ENCODE measurements at regions not wholly inside any gene's neighbourhood (a gene's known extent, or its start where the extent isn't known, plus 50 kb on each side); places are given as distances from the start of the nearest gene placed in this dataset.

DNA sequence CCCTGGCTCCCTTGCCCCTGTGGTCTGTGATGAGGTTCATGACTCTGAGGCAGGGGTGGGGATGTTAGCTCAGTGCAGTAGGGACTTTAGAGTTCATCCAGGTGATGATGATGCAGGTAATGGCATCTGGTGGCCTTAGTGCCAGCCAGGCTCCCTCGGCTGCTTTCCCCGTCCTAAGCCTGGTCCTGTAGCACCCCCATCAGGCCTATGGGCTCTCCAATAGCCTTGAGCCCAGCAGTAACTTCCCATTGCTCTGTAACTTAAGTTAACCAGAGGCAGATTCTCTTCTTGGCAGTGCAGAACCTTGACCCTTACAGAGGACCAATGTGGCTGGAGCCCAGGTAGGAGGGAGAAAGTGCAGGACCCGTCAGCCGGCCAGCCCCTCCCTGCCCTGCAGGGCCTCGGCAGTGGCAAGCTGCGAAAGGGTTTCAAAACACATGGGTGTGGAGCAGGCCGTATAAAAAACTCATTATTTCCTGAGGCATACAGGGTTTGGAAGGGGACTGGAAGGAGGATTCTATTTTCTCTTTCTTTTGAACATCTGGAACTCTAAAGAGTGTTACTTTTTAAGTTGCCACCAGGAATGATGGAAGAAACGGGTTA lies 406.9 kb downstream of the CDH26 start:
- H3K36me3 ChIP-seq = no peaks in the 10 kb centered on the region
- H3K27me3 ChIP-seq = no peaks in the 10 kb centered on the region
- intact Hi-C loops (cut with DNase I) = no loop called here
- no peak for DNase-seq
- no peaks in the 10 kb centered on the region for H3K9me3 ChIP-seq
- TF ChIP-seq, protein P1, sequence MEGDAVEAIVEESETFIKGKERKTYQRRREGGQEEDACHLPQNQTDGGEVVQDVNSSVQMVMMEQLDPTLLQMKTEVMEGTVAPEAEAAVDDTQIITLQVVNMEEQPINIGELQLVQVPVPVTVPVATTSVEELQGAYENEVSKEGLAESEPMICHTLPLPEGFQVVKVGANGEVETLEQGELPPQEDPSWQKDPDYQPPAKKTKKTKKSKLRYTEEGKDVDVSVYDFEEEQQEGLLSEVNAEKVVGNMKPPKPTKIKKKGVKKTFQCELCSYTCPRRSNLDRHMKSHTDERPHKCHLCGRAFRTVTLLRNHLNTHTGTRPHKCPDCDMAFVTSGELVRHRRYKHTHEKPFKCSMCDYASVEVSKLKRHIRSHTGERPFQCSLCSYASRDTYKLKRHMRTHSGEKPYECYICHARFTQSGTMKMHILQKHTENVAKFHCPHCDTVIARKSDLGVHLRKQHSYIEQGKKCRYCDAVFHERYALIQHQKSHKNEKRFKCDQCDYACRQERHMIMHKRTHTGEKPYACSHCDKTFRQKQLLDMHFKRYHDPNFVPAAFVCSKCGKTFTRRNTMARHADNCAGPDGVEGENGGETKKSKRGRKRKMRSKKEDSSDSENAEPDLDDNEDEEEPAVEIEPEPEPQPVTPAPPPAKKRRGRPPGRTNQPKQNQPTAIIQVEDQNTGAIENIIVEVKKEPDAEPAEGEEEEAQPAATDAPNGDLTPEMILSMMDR (IDR thresholded peaks at IDR 0.05) = no peak
- TF ChIP-seq POLR2A (IDR thresholded peaks at IDR 0.05) (no peak), EP300 (IDR thresholded peaks at IDR 0.05) (no peak)
- H3K4me3 ChIP-seq = no peak overlapping the region
- H3K4me1 ChIP-seq (ENCODE audit: insufficient read depth) = no peaks in the 10 kb centered on the region
- H3K27ac ChIP-seq = no peak overlapping the region
- WGBS, 3 donors = 48 to 53% (median 51%) methylated on average over 8 of the region's 8 CpGs

DNA sequence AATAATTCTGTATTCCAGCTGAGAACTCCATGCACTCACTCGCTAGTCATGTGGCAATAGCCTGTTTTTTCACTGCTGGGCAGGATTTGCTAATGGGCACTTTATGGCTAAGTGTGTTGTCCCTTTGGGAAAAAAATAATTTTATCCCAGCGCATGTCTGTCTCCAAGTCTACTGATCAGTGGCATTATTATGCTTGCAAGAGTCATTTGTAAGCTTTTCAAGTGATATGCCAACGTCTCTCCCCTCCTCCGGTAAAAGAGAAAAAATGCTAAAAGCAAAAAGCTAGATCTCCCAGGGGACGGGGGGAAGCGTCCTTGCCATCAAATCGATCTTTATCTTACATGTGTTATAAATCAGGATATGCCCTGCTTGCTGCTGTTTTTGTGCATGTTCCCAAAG lies 407.7 kb downstream of the CDH26 start:
- H3K4me1 ChIP-seq (ENCODE audit: insufficient read depth) = no peaks in the 10 kb centered on the region
- TF ChIP-seq, protein P1 (IDR thresholded peaks at IDR 0.05) = no peak
- TF ChIP-seq POLR2A (IDR thresholded peaks at IDR 0.05) (no peak), EP300 (IDR thresholded peaks at IDR 0.05) (no peak)
- 38 to 48% (median 47%) methylated on average over 7 of the region's 7 CpGs for WGBS, 3 donors
- no peaks in the 10 kb centered on the region for H3K36me3 ChIP-seq
- H3K4me3 ChIP-seq = no peak overlapping the region
- intact Hi-C loops (cut with DNase I) = no loop called here
- no peaks in the 10 kb centered on the region for H3K27me3 ChIP-seq
- no peak overlapping the region for H3K27ac ChIP-seq
- no peak for DNase-seq
- H3K9me3 ChIP-seq = no peaks in the 10 kb centered on the region

DNA sequence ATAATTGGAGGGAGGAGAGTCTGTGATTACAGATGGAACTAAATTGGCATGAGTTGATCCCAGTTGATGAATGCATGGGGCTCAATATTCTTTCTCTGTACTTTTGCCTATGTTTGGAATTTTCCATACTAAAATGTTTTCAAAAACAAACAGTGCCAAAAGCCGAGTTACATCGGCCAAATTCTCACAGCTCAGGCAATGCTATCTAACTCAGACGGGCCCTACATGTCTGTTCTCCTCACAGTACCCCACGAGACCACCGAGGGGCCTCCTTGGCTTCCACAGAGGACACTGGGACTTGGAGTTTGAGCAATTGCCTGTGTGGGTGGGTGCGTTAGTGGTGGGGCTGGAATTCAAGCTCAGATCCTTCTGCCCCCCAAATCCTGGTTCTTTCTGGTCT lies 413.2 kb downstream of the CDH26 start:
- no peak overlapping the region for H3K27ac ChIP-seq
- H3K4me3 ChIP-seq = no peak overlapping the region
- no peak for DNase-seq
- no peaks in the 10 kb centered on the region for H3K4me1 ChIP-seq (ENCODE audit: insufficient read depth)
- H3K27me3 ChIP-seq = no peaks in the 10 kb centered on the region
- no peaks in the 10 kb centered on the region for H3K36me3 ChIP-seq
- intact Hi-C loops (cut with DNase I) = no loop called here
- TF ChIP-seq EP300 (IDR thresholded peaks at IDR 0.05) = no peak
- TF ChIP-seq POLR2A (IDR thresholded peaks at IDR 0.05) = no peak
- TF ChIP-seq, protein P1 (IDR thresholded peaks at IDR 0.05) = no peak
- 26 to 54% (median 28%) methylated on average over 6 of the region's 6 CpGs for WGBS, 3 donors
- H3K9me3 ChIP-seq = no peaks in the 10 kb centered on the region

DNA sequence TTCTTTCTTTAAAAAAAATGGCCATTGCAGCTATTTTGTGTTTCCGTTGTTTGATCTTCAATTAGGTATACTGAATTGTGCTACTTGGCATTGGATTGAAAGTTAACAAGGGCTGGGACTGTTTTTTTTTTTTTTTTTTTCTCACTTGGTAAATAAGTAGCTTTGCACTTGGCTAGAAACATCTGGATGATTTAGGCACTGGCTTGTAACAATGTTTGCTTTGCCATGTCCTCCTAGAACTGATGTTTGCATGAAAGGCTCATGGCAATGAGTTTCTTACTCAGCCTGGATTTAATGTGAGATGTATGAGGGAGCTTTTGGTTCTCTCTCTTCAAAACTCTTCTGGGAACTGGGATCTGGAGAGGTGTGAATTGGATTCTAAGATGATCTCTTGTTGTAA lies 414.1 kb downstream of the CDH26 start:
- intact Hi-C loops (cut with DNase I) = no loop called here
- Histone ChIP-seq H3K27ac (no peak overlapping the region), H3K9me3 (no peaks in the 10 kb centered on the region), H3K36me3 (no peaks in the 10 kb centered on the region), H3K4me1 (ENCODE audit: insufficient read depth) (no peaks in the 10 kb centered on the region), H3K4me3 (no peak overlapping the region), H3K27me3 (no peaks in the 10 kb centered on the region)
- DNase-seq = no peak
- WGBS, 3 donors = 65 to 82% (median 78%) methylated on average over 1 of the region's 1 CpG
- TF ChIP-seq EP300 (IDR thresholded peaks at IDR 0.05) (no peak), POLR2A (IDR thresholded peaks at IDR 0.05) (no peak)
- TF ChIP-seq, protein P1 (IDR thresholded peaks at IDR 0.05) = no peak
